HG03175 (cell line): ENCODE measurements at regions not wholly inside any gene's neighbourhood (a gene's known extent, or its start where the extent isn't known, plus 50 kb on each side); places are given as distances from the start of the nearest gene placed in this dataset.

ENCODE experiments used
- ATAC-seq: cut with Tn5 transposase; IDR thresholded peaks from one replicate; pipeline ENCODE4 v1.9.1; 2021; ENCODE audit warnings: mild to moderate bottlenecking, moderate library complexity; ENCODE audit not compliant: unreplicated experiment

- ATAC-seq = no peak
Observed at GRCh38 chr13:106354961-106355360, 180.5 kb downstream of the EFNB2 start.

- ATAC-seq = no peak
Observed at GRCh38 chr13:106352850-106353249, 182.6 kb downstream of the EFNB2 start.

- ATAC-seq = no peak
Observed at GRCh38 chr13:106351251-106351650, 184.2 kb downstream of the EFNB2 start.

- no peak for ATAC-seq
Observed at GRCh38 chr13:106350208-106350607, 185.3 kb downstream of the EFNB2 start.

GRCh38 chr13:106349080-106349931, 186.2 kb downstream of the EFNB2 start:
- no peak for ATAC-seq

- no peak for ATAC-seq
Observed at GRCh38 chr13:106348075-106348840, 187.2 kb downstream of the EFNB2 start.

- ATAC-seq = no peak
Observed at GRCh38 chr13:106344342-106344741, 191.1 kb downstream of the EFNB2 start.

- no peak for ATAC-seq
Observed at GRCh38 chr13:106343836-106344235, 191.6 kb downstream of the EFNB2 start.

- no peak for ATAC-seq
Observed at GRCh38 chr13:106340249-106340648, 195.2 kb downstream of the EFNB2 start.

GRCh38 chr13:106337096-106337850, 198.2 kb downstream of the EFNB2 start:
- ATAC-seq = no peak

- ATAC-seq = no peak
Observed at GRCh38 chr13:106336668-106337067, 198.8 kb downstream of the EFNB2 start.

GRCh38 chr13:106332621-106333020, 202.8 kb downstream of the EFNB2 start:
- no peak for ATAC-seq

- ATAC-seq = no peak
Observed at GRCh38 chr13:106331116-106331515, 204.3 kb downstream of the EFNB2 start.

- no peak for ATAC-seq
Observed at GRCh38 chr13:106329941-106330340, 205.5 kb downstream of the EFNB2 start.

GRCh38 chr13:106326751-106327150, 208.7 kb downstream of the EFNB2 start:
- ATAC-seq = no peak

GRCh38 chr13:106324444-106324843, 211.0 kb downstream of the EFNB2 start:
- no peak for ATAC-seq

GRCh38 chr13:106322628-106323027, 212.8 kb downstream of the EFNB2 start:
- no peak for ATAC-seq

GRCh38 chr13:106318941-106319411, 216.5 kb downstream of the EFNB2 start:
- ATAC-seq = no peak

GRCh38 chr13:106314417-106314816, 221.0 kb downstream of the EFNB2 start:
- ATAC-seq = no peak

GRCh38 chr13:106311004-106311403, 224.5 kb downstream of the EFNB2 start:
- no peak for ATAC-seq

- no peak for ATAC-seq
Observed at GRCh38 chr13:106310291-106310865, 225.1 kb downstream of the EFNB2 start.
